CD4-positive, alpha-beta T cell (primary cell): ENCODE measurements at regions not wholly inside any gene's neighbourhood (a gene's known extent, or its start where the extent isn't known, plus 50 kb on each side); places are given as distances from the start of the nearest gene placed in this dataset.

Experiments
- ATAC-seq: fragments of 200-7000 bp; cut with Tn5 transposase; one replicate; pipeline ENCODE4 v1.10.0; 2022; ENCODE audit warnings: mild to moderate bottlenecking; ENCODE audit not compliant: poor library complexity
- CTCF ChIA-PET: fragments of 350-600 bp; sonication (Branson Sonifier 250); formaldehyde crosslinking; loops from one replicate; lab custom pipeline; 2021; ENCODE audit warnings: antibody characterized with exemption, inconsistent platforms; lab: Charles Lee
- POLR2A ChIA-PET: fragments of 350-600 bp; sonication (Branson Sonifier 250); formaldehyde crosslinking; loops from one replicate; lab custom pipeline; 2021; ENCODE audit warnings: antibody characterized with exemption, inconsistent platforms; lab: Charles Lee
- DNase-seq, 14 experiments: peaks; one replicate each; pipeline ENCODE4 v3.0.0-alpha.2; 2013 to 2020; ENCODE audit warnings: mixed read lengths in 2 of 14
- H3K27ac ChIP-seq, 2 donors: one replicate each; pipeline versions ENCODE4 v1.5.1 to v1.7.0; 2013; ENCODE audit warnings: low read length in 2 of 2, low read depth in 1 of 2, mild to moderate bottlenecking in 1 of 2
- H3K27me3 ChIP-seq, 2 experiments: 1 replicate in 1 of 2; 2 replicates in 1 of 2; pipeline versions ENCODE4 v1.6.1 to v1.7.0; 2013; ENCODE audit warnings: low read length in 2 of 2, control low read depth in 1 of 2, mild to moderate bottlenecking in 1 of 2, moderate library complexity in 1 of 2; ENCODE audit not compliant: insufficient read depth in 2 of 2, control insufficient read depth in 1 of 2
- H3K36me3 ChIP-seq: one replicate; pipeline ENCODE4 v1.6.1; 2013; ENCODE audit warnings: low read length, control low read depth; ENCODE audit not compliant: insufficient read depth
- H3K4me1 ChIP-seq: one replicate; pipeline ENCODE4 v1.6.1; 2013; ENCODE audit warnings: low read length, control low read depth; ENCODE audit not compliant: insufficient read depth
- H3K4me3 ChIP-seq: one replicate; pipeline ENCODE4 v1.5.1; 2013; ENCODE audit warnings: mild to moderate bottlenecking, low read length, moderate library complexity
- H3K9me3 ChIP-seq, 2 experiments: 1 replicate in 1 of 2; 2 replicates in 1 of 2; pipeline versions ENCODE4 v1.6.1 to v1.7.0; 2013; ENCODE audit warnings: low read length in 2 of 2, mild to moderate bottlenecking in 2 of 2, control low read depth in 1 of 2, moderate library complexity in 1 of 2; ENCODE audit not compliant: control insufficient read depth in 1 of 2, insufficient read depth in 1 of 2
- H3K27ac Mint-ChIP-seq: one replicate; pipeline ENCODE4 v1.8.0; 2020; ENCODE audit warnings: mixed read lengths
- H3K27me3 Mint-ChIP-seq: one replicate; pipeline ENCODE4 v1.8.0; 2021; ENCODE audit warnings: mixed read lengths
- H3K36me3 Mint-ChIP-seq: one replicate; pipeline ENCODE4 v1.8.0; 2021; ENCODE audit warnings: low read depth, mixed read lengths
- H3K4me1 Mint-ChIP-seq: one replicate; pipeline ENCODE4 v1.8.0; 2021; ENCODE audit warnings: low read depth, mixed read lengths
- H3K4me3 Mint-ChIP-seq: one replicate; pipeline ENCODE4 v1.8.0; 2020; ENCODE audit warnings: mild to moderate bottlenecking, mixed read lengths
- H3K9me3 Mint-ChIP-seq: one replicate; pipeline ENCODE4 v1.8.0; 2020; ENCODE audit warnings: mixed read lengths
- intact Hi-C, 2 experiments: fragments of 100-400 bp; cut with DNase I in 1 of 2; cut with micrococcal nuclease in 1 of 2; formaldehyde crosslinking; loops; one replicate each; pipeline versions ENCODE4 v1.15.1 to v1.9.0; 2023 to 2025; cut with DNase I, micrococcal nuclease
- TF ChIP-seq, protein P1 (sequence below): fragments of 200-600 bp; IDR thresholded peaks from one replicate; pipeline ENCODE4 v1.8.0; 2022; ENCODE audit warnings: antibody characterized with exemption, mild to moderate bottlenecking

GRCh38 chr14:26810631-26811030, 212.8 kb upstream of the NOVA1 start:
- no peak for DNase-seq
- TF ChIP-seq, protein P1, sequence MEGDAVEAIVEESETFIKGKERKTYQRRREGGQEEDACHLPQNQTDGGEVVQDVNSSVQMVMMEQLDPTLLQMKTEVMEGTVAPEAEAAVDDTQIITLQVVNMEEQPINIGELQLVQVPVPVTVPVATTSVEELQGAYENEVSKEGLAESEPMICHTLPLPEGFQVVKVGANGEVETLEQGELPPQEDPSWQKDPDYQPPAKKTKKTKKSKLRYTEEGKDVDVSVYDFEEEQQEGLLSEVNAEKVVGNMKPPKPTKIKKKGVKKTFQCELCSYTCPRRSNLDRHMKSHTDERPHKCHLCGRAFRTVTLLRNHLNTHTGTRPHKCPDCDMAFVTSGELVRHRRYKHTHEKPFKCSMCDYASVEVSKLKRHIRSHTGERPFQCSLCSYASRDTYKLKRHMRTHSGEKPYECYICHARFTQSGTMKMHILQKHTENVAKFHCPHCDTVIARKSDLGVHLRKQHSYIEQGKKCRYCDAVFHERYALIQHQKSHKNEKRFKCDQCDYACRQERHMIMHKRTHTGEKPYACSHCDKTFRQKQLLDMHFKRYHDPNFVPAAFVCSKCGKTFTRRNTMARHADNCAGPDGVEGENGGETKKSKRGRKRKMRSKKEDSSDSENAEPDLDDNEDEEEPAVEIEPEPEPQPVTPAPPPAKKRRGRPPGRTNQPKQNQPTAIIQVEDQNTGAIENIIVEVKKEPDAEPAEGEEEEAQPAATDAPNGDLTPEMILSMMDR, result no peak
- Mint-ChIP-seq H3K27me3 (no peaks in the 10 kb centered on the region), H3K9me3 (peaks cover 5% of the 10 kb centered on the region), H3K36me3 (no peaks in the 10 kb centered on the region), H3K4me1 (no peaks in the 10 kb centered on the region), H3K4me3 (no peak overlapping the region), H3K27ac (no peak overlapping the region)
- Histone ChIP-seq H3K4me3 (no peak overlapping the region), H3K9me3 (peaks cover 5 to 6% of the 10 kb centered on the region in 2 experiments), H3K36me3 (no peaks in the 10 kb centered on the region), H3K27ac (no peak overlapping the region), H3K27me3 (no peaks in the 10 kb centered on the region), H3K4me1 (no peaks in the 10 kb centered on the region)
- CTCF ChIA-PET, result no interaction called here
- no peak for ATAC-seq
- intact Hi-C loops, result no loop called here
- POLR2A ChIA-PET, result no interaction called here

- no peaks in the 10 kb centered on the region for H3K4me1 ChIP-seq
- peaks cover 13% of the 10 kb centered on the region for H3K9me3 Mint-ChIP-seq
- H3K4me3 ChIP-seq, result no peak overlapping the region
- DNase-seq (no peak), ATAC-seq (no peak)
- no peaks in the 10 kb centered on the region for H3K27me3 ChIP-seq
- H3K36me3 Mint-ChIP-seq, result no peaks in the 10 kb centered on the region
- H3K27ac Mint-ChIP-seq, result no peak overlapping the region
- H3K4me1 Mint-ChIP-seq, result no peaks in the 10 kb centered on the region
- H3K27me3 Mint-ChIP-seq, result no peaks in the 10 kb centered on the region
- peaks cover 0 to 4% of the 10 kb centered on the region in 2 experiments for H3K9me3 ChIP-seq
- intact Hi-C loops, result no loop called here
- CTCF ChIA-PET, result no interaction called here
- POLR2A ChIA-PET, result no interaction called here
- no peaks in the 10 kb centered on the region for H3K36me3 ChIP-seq
- TF ChIP-seq, protein P1, result no peak
- H3K27ac ChIP-seq, result no peak overlapping the region
- no peak overlapping the region for H3K4me3 Mint-ChIP-seq
Observed at GRCh38 chr14:26811756-26812305, 214.0 kb upstream of the NOVA1 start.

- DNase-seq, result no peak
- no peaks in the 10 kb centered on the region for H3K36me3 Mint-ChIP-seq
- no peak overlapping the region for H3K27ac ChIP-seq
- no peaks in the 10 kb centered on the region for H3K4me1 Mint-ChIP-seq
- no peak overlapping the region for H3K4me3 Mint-ChIP-seq
- ChIA-PET POLR2A (no interaction called here), CTCF (no interaction called here)
- no peaks in the 10 kb centered on the region for H3K9me3 ChIP-seq
- H3K27me3 ChIP-seq, result no peaks in the 10 kb centered on the region
- H3K36me3 ChIP-seq, result no peaks in the 10 kb centered on the region
- H3K4me1 ChIP-seq, result no peaks in the 10 kb centered on the region
- no peak overlapping the region for H3K4me3 ChIP-seq
- H3K9me3 Mint-ChIP-seq, result peaks cover 21% of the 10 kb centered on the region
- no peaks in the 10 kb centered on the region for H3K27me3 Mint-ChIP-seq
- intact Hi-C loops, result no loop called here
- TF ChIP-seq, protein P1, result no peak
- no peak overlapping the region for H3K27ac Mint-ChIP-seq
- no peak for ATAC-seq
Observed at GRCh38 chr14:26820138-26820537, 222.3 kb upstream of the NOVA1 start.
